ENCODE measurements at regions not wholly inside any gene's neighbourhood (a gene's known extent, or its start where the extent isn't known, plus 50 kb on each side); places are given as distances from the start of the nearest gene placed in this dataset.

DNA sequence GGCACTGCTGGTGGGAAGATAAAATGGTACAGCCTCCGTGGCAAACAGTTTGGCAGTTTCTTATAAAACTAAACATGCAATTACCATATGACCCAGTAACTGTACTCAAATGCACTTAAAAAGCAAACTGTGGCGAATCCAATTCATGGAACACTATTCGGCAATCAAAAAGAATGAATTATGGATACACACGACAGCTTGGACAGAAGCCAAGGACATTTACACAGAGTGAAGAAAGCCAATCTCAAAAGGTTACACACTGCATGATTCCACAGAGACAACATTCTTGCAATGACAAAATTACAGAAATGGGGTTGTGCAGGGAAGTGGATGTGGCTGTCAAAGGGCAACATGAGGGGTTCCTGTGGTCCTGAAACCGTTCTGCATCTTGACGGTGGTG lies 122.1 kb upstream of the IQSEC1 start:
- no peak for TF ChIP-seq POLR2A (IDR thresholded peaks at IDR 0.05)
- TF ChIP-seq, protein P1, sequence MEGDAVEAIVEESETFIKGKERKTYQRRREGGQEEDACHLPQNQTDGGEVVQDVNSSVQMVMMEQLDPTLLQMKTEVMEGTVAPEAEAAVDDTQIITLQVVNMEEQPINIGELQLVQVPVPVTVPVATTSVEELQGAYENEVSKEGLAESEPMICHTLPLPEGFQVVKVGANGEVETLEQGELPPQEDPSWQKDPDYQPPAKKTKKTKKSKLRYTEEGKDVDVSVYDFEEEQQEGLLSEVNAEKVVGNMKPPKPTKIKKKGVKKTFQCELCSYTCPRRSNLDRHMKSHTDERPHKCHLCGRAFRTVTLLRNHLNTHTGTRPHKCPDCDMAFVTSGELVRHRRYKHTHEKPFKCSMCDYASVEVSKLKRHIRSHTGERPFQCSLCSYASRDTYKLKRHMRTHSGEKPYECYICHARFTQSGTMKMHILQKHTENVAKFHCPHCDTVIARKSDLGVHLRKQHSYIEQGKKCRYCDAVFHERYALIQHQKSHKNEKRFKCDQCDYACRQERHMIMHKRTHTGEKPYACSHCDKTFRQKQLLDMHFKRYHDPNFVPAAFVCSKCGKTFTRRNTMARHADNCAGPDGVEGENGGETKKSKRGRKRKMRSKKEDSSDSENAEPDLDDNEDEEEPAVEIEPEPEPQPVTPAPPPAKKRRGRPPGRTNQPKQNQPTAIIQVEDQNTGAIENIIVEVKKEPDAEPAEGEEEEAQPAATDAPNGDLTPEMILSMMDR (IDR thresholded peaks at IDR 0.05): no peak

All from Peyer's patch (tissue), 4 donors.